Activated naive CD8-positive, alpha-beta T cell treated with anti-CD3 and anti-CD28 coated beads for 36 hours (primary cell): ENCODE measurements at regions not wholly inside any gene's neighbourhood (a gene's known extent, or its start where the extent isn't known, plus 50 kb on each side); places are given as distances from the start of the nearest gene placed in this dataset.
"Not testable (repeated sequence)": the region's sequence is repeated elsewhere in the genome, so short reads cannot be mapped to it uniquely, and the experiment has no call there.

Experiments
- DNase-seq: peaks from one replicate; pipeline ENCODE4 v3.0.0; 2021
- H3K27ac Mint-ChIP-seq: one replicate; pipeline ENCODE4 v1.8.0; 2022; ENCODE audit warnings: mild to moderate bottlenecking, moderate library complexity, mixed read lengths
- H3K27me3 Mint-ChIP-seq: one replicate; pipeline ENCODE4 v1.8.0; 2022; ENCODE audit warnings: mild to moderate bottlenecking, mixed read lengths
- H3K36me3 Mint-ChIP-seq: one replicate; pipeline ENCODE4 v1.8.0; 2021; ENCODE audit warnings: mild to moderate bottlenecking, mixed read lengths
- H3K4me1 Mint-ChIP-seq: one replicate; pipeline ENCODE4 v1.8.0; 2021; ENCODE audit warnings: mixed read lengths
- H3K4me3 Mint-ChIP-seq: one replicate; pipeline ENCODE4 v1.8.0; 2022; ENCODE audit warnings: mild to moderate bottlenecking, moderate library complexity, mixed read lengths
- H3K9me3 Mint-ChIP-seq: one replicate; pipeline ENCODE4 v1.8.0; 2022; ENCODE audit warnings: mixed read lengths

GRCh38 chr11:31953803-31954327 is 137.0 kb upstream of the RCN1 start:
- H3K27ac Mint-ChIP-seq, result no peak overlapping the region
- H3K4me1 Mint-ChIP-seq, result peaks cover 7% of the 10 kb centered on the region
- H3K27me3 Mint-ChIP-seq, result peaks cover 10% of the 10 kb centered on the region
- H3K9me3 Mint-ChIP-seq, result no peaks in the 10 kb centered on the region
- no peak for DNase-seq
- no peak overlapping the region for H3K4me3 Mint-ChIP-seq
- H3K36me3 Mint-ChIP-seq, result no peaks in the 10 kb centered on the region

- H3K4me3 Mint-ChIP-seq, DNase-seq, H3K9me3 Mint-ChIP-seq, H3K4me1 Mint-ChIP-seq, H3K36me3 Mint-ChIP-seq, H3K27ac Mint-ChIP-seq: not testable (repeated sequence)
- H3K27me3 Mint-ChIP-seq, result peaks cover 33% of the 10 kb centered on the region
These were observed 138.6 kb upstream of the PAX6 start for GRCh38 chr11:31949733-31950200.

GRCh38 chr11:31947051-31947450 is 135.9 kb upstream of the PAX6 start:
- H3K4me1 Mint-ChIP-seq, result peaks cover 12% of the 10 kb centered on the region

GRCh38 chr11:31943056-31943780 is 132.1 kb upstream of the PAX6 start:
- Mint-ChIP-seq H3K4me3 (no peak overlapping the region), H3K9me3 (no peaks in the 10 kb centered on the region)

More at GRCh38 chr11:31947051-31947450, 135.9 kb upstream of the PAX6 start:
- Mint-ChIP-seq H3K4me3 (no peak overlapping the region), H3K27me3 (peaks cover 33% of the 10 kb centered on the region), H3K36me3 (no peaks in the 10 kb centered on the region), H3K27ac (no peak overlapping the region), H3K9me3 (no peaks in the 10 kb centered on the region)
- no peak for DNase-seq

GRCh38 chr11:31940371-31941037 is 129.4 kb upstream of the PAX6 start:
- no peak for DNase-seq
- H3K9me3 Mint-ChIP-seq, result no peaks in the 10 kb centered on the region
- no peaks in the 10 kb centered on the region for H3K36me3 Mint-ChIP-seq
- peaks cover 7% of the 10 kb centered on the region for H3K4me1 Mint-ChIP-seq
- H3K4me3 Mint-ChIP-seq, result no peak overlapping the region
- no peak overlapping the region for H3K27ac Mint-ChIP-seq
- H3K27me3 Mint-ChIP-seq, result peaks cover 15% of the 10 kb centered on the region

More at GRCh38 chr11:31943056-31943780, 132.1 kb upstream of the PAX6 start:
- Mint-ChIP-seq H3K27ac (no peak overlapping the region), H3K27me3 (peaks cover 30% of the 10 kb centered on the region), H3K4me1 (peaks cover 7% of the 10 kb centered on the region), H3K36me3 (no peaks in the 10 kb centered on the region)
- DNase-seq, result no peak

- no peak overlapping the region for H3K27ac Mint-ChIP-seq
- no peaks in the 10 kb centered on the region for H3K36me3 Mint-ChIP-seq
- peaks cover 12% of the 10 kb centered on the region for H3K27me3 Mint-ChIP-seq
- no peaks in the 10 kb centered on the region for H3K9me3 Mint-ChIP-seq
- H3K4me3 Mint-ChIP-seq, result no peak overlapping the region
- DNase-seq, result no peak
- peaks cover 7% of the 10 kb centered on the region for H3K4me1 Mint-ChIP-seq
These were observed 127.9 kb upstream of the PAX6 start for GRCh38 chr11:31939004-31939403.

GRCh38 chr11:31936312-31936711 is 125.2 kb upstream of the PAX6 start:
- no peak for DNase-seq
- H3K4me3 Mint-ChIP-seq, result no peak overlapping the region
- H3K27me3 Mint-ChIP-seq, result peaks cover 25% of the 10 kb centered on the region
- H3K27ac Mint-ChIP-seq, result no peak overlapping the region
- H3K36me3 Mint-ChIP-seq, result no peaks in the 10 kb centered on the region
- H3K4me1 Mint-ChIP-seq, result no peaks in the 10 kb centered on the region
- H3K9me3 Mint-ChIP-seq, result no peaks in the 10 kb centered on the region

- no peaks in the 10 kb centered on the region for H3K9me3 Mint-ChIP-seq
These were observed 121.8 kb upstream of the PAX6 start for GRCh38 chr11:31932879-31933278.

GRCh38 chr11:31927982-31928381 is 116.9 kb upstream of the PAX6 start:
- Mint-ChIP-seq H3K27me3 (peaks cover 15% of the 10 kb centered on the region), H3K4me3 (no peak overlapping the region), H3K36me3 (no peaks in the 10 kb centered on the region), H3K4me1 (no peaks in the 10 kb centered on the region), H3K27ac (no peak overlapping the region), H3K9me3 (no peaks in the 10 kb centered on the region)
- DNase-seq, result no peak

More at GRCh38 chr11:31932879-31933278, 121.8 kb upstream of the PAX6 start:
- H3K4me1 Mint-ChIP-seq, result no peaks in the 10 kb centered on the region
- H3K36me3 Mint-ChIP-seq, result no peaks in the 10 kb centered on the region
- no peak for DNase-seq
- H3K27ac Mint-ChIP-seq, result no peak overlapping the region
- H3K27me3 Mint-ChIP-seq, result peaks cover 18% of the 10 kb centered on the region
- H3K4me3 Mint-ChIP-seq, result no peak overlapping the region

GRCh38 chr11:31926816-31927528 is 115.8 kb upstream of the PAX6 start:
- Mint-ChIP-seq H3K27me3 (peaks cover 16% of the 10 kb centered on the region), H3K4me3 (no peak overlapping the region), H3K36me3 (no peaks in the 10 kb centered on the region), H3K9me3 (no peaks in the 10 kb centered on the region), H3K27ac (no peak overlapping the region), H3K4me1 (no peaks in the 10 kb centered on the region)
- no peak for DNase-seq

- Mint-ChIP-seq H3K27me3 (peaks cover 20% of the 10 kb centered on the region), H3K4me1 (no peaks in the 10 kb centered on the region), H3K4me3 (no peak overlapping the region), H3K36me3 (no peaks in the 10 kb centered on the region), H3K27ac (no peak overlapping the region), H3K9me3 (no peaks in the 10 kb centered on the region)
- no peak for DNase-seq
These were observed 115.0 kb upstream of the PAX6 start for GRCh38 chr11:31926106-31926505.

GRCh38 chr11:31922450-31922849 is 111.3 kb upstream of the PAX6 start:
- no peak for DNase-seq
- H3K9me3 Mint-ChIP-seq, result no peaks in the 10 kb centered on the region
- no peak overlapping the region for H3K4me3 Mint-ChIP-seq
- peaks cover 23% of the 10 kb centered on the region for H3K27me3 Mint-ChIP-seq
- no peaks in the 10 kb centered on the region for H3K4me1 Mint-ChIP-seq
- H3K36me3 Mint-ChIP-seq, result no peaks in the 10 kb centered on the region
- no peak overlapping the region for H3K27ac Mint-ChIP-seq

GRCh38 chr11:31921081-31921480 is 110.0 kb upstream of the PAX6 start:
- no peak for DNase-seq
- no peaks in the 10 kb centered on the region for H3K9me3 Mint-ChIP-seq
- H3K27me3 Mint-ChIP-seq, result peaks cover 27% of the 10 kb centered on the region
- no peaks in the 10 kb centered on the region for H3K36me3 Mint-ChIP-seq
- H3K4me3 Mint-ChIP-seq, result no peak overlapping the region
- H3K4me1 Mint-ChIP-seq, result no peaks in the 10 kb centered on the region
- no peak overlapping the region for H3K27ac Mint-ChIP-seq

- no peaks in the 10 kb centered on the region for H3K4me1 Mint-ChIP-seq
- H3K36me3 Mint-ChIP-seq, result no peaks in the 10 kb centered on the region
- H3K27ac Mint-ChIP-seq, result no peak overlapping the region
- no peak for DNase-seq
- H3K4me3 Mint-ChIP-seq, result no peak overlapping the region
- H3K9me3 Mint-ChIP-seq, result no peaks in the 10 kb centered on the region
- H3K27me3 Mint-ChIP-seq, result peaks cover 37% of the 10 kb centered on the region
These were observed 108.1 kb upstream of the PAX6 start for GRCh38 chr11:31919175-31919574.

- no peak for DNase-seq
- Mint-ChIP-seq H3K27ac (no peak overlapping the region), H3K4me1 (no peaks in the 10 kb centered on the region), H3K4me3 (no peak overlapping the region), H3K36me3 (no peaks in the 10 kb centered on the region), H3K9me3 (no peaks in the 10 kb centered on the region), H3K27me3 (peaks cover 26% of the 10 kb centered on the region)
These were observed 104.7 kb upstream of the PAX6 start for GRCh38 chr11:31915867-31916266.
